ENCODE measurements at regions not wholly inside any gene's neighbourhood (a gene's known extent, or its start where the extent isn't known, plus 50 kb on each side); places are given as distances from the start of the nearest gene placed in this dataset.

DNA sequence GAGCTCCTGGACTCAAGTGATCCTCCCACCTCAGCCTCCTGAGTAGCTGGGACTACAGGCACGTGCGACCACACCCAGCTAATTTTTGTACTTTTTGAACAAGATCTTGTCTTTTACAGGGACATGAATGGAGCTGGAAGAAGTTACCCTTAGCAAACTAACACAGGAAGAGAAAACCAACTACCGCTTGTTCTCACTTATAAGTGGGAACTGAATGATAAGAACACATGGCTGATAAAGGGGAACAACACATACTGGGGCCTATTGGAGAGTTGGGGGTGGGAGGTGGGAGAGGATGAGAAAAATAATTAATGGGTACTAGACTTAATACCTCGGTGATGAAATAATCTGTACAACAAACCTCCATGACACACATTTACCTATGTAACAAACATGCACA is 70.9 kb upstream of the INHBA start:
- H3K27ac ChIP-seq, result no peak overlapping the region
- no peaks in the 10 kb centered on the region for H3K36me3 ChIP-seq
- H3K4me3 ChIP-seq, result no peak overlapping the region
- H3K27me3 ChIP-seq, result no peaks in the 10 kb centered on the region
- H3K4me1 ChIP-seq (ENCODE audit: low read depth), result peaks cover 4% of the 10 kb centered on the region
- DNase-seq (ENCODE audit: low read depth in 1 of 2, low spot score in 1 of 2), result no peak
- no peaks in the 10 kb centered on the region for H3K9me3 ChIP-seq (ENCODE audit: low read depth)
- TF ChIP-seq, protein P1, sequence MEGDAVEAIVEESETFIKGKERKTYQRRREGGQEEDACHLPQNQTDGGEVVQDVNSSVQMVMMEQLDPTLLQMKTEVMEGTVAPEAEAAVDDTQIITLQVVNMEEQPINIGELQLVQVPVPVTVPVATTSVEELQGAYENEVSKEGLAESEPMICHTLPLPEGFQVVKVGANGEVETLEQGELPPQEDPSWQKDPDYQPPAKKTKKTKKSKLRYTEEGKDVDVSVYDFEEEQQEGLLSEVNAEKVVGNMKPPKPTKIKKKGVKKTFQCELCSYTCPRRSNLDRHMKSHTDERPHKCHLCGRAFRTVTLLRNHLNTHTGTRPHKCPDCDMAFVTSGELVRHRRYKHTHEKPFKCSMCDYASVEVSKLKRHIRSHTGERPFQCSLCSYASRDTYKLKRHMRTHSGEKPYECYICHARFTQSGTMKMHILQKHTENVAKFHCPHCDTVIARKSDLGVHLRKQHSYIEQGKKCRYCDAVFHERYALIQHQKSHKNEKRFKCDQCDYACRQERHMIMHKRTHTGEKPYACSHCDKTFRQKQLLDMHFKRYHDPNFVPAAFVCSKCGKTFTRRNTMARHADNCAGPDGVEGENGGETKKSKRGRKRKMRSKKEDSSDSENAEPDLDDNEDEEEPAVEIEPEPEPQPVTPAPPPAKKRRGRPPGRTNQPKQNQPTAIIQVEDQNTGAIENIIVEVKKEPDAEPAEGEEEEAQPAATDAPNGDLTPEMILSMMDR (IDR thresholded peaks at IDR 0.05; ENCODE audit: low read depth, low read length), result no peak

DNA sequence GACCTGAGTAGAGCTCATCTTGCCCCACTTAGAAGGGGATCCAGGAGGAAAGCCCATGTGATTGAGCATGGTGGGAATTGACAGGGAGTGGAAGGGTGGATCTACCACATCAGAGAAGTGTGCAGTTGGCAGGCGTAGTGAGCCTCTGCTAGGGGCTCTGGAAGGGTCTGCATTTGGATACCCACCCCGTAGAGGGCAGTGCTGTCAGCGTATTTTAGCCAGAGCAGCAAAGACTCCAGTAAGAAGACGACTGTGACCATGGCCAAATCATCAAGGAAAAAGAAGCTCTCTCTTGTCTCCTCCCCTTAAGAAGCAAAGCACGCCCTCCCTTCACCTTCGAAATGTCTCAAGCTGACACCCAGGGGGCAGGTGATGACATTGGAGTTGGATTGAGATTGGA is 68.8 kb upstream of the INHBA start:
- no peak for DNase-seq (ENCODE audit: low read depth in 1 of 2, low spot score in 1 of 2)
- H3K4me1 ChIP-seq (ENCODE audit: low read depth), result peaks cover 4% of the 10 kb centered on the region
- TF ChIP-seq, protein P1 (IDR thresholded peaks at IDR 0.05; ENCODE audit: low read depth, low read length), result no peak

DNA sequence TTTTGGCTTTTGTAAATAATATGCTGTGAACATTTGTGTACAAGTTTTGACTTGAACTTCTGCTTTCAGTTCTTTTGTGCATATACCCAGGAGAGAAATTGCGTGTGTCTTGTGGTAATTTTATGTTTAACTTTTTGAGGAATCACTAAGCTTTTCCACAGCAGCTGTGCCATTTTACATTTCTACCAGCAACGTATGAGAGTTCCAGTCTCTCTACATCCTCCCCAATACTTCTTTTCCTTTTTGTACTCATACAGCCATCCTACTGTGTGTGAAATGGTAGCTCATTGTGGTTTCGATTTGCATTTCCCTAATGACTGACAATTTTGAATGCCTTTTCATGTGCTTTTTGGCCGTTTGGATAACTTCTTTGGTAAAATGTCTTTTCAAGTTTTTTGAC is 66.3 kb upstream of the INHBA start:
- TF ChIP-seq, protein P1 (IDR thresholded peaks at IDR 0.05; ENCODE audit: low read depth, low read length), result no peak
- Histone ChIP-seq H3K4me3 (no peak overlapping the region), H3K27me3 (no peaks in the 10 kb centered on the region), H3K36me3 (no peaks in the 10 kb centered on the region), H3K9me3 (ENCODE audit: low read depth) (no peaks in the 10 kb centered on the region), H3K4me1 (ENCODE audit: low read depth) (peaks cover 4% of the 10 kb centered on the region), H3K27ac (no peak overlapping the region)
- DNase-seq (ENCODE audit: low read depth in 1 of 2, low spot score in 1 of 2), result no peak

More for the DNA sequence above, 68.8 kb upstream of the INHBA start:
- Histone ChIP-seq H3K27me3 (no peaks in the 10 kb centered on the region), H3K4me3 (no peak overlapping the region), H3K36me3 (no peaks in the 10 kb centered on the region), H3K27ac (no peak overlapping the region), H3K9me3 (ENCODE audit: low read depth) (no peaks in the 10 kb centered on the region)

DNA sequence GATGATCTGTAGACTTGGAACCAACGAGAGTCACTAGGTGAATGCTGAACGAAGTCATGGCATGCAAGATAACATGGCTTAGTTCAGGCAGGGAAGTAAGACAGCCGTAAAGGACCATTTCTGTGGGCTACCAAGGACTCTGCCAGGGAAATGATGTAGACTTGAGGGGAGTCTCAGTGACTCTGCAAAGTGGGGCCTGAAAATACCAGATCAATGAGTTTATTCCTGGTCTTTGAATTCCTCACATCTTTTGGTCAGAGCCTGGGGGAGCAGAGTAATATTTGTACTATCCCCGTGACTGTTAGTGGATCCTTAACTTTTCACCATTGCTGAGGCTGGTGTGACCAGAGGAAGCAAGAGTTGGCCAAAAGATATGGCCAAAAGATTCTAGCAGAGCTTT is 60.7 kb upstream of the INHBA start:
- H3K36me3 ChIP-seq, result no peaks in the 10 kb centered on the region
- TF ChIP-seq, protein P1 (IDR thresholded peaks at IDR 0.05; ENCODE audit: low read depth, low read length), result no peak
- H3K27ac ChIP-seq, result no peak overlapping the region
- H3K9me3 ChIP-seq (ENCODE audit: low read depth), result no peaks in the 10 kb centered on the region
- no peaks in the 10 kb centered on the region for H3K27me3 ChIP-seq
- no peak for DNase-seq (ENCODE audit: low read depth in 1 of 2, low spot score in 1 of 2)
- no peak overlapping the region for H3K4me3 ChIP-seq
- no peaks in the 10 kb centered on the region for H3K4me1 ChIP-seq (ENCODE audit: low read depth)

DNA sequence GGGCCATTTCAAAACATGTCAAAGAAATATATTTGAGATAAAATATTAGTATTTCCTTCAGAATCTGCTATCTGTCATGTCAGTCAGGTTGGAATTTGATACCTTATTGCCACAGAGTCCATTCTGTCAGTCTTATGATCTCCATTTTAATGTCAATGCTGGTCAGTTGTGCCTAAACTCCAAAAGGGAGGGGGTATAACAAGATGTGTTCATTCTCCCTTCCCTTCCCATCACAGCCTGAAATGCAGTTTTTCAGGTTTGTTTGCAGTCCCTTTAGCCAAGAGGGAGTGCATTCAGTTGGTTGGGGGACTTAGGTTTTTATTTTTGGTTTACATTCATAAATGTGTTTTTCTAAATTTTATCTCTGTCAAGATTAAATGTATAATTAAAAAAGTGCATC is 59.8 kb upstream of the INHBA start:
- Histone ChIP-seq H3K27ac (no peak overlapping the region), H3K36me3 (no peaks in the 10 kb centered on the region), H3K4me3 (no peak overlapping the region), H3K27me3 (no peaks in the 10 kb centered on the region), H3K9me3 (ENCODE audit: low read depth) (no peaks in the 10 kb centered on the region), H3K4me1 (ENCODE audit: low read depth) (no peaks in the 10 kb centered on the region)
- TF ChIP-seq, protein P1 (IDR thresholded peaks at IDR 0.05; ENCODE audit: low read depth, low read length), result no peak
- no peak for DNase-seq (ENCODE audit: low read depth in 1 of 2, low spot score in 1 of 2)

DNA sequence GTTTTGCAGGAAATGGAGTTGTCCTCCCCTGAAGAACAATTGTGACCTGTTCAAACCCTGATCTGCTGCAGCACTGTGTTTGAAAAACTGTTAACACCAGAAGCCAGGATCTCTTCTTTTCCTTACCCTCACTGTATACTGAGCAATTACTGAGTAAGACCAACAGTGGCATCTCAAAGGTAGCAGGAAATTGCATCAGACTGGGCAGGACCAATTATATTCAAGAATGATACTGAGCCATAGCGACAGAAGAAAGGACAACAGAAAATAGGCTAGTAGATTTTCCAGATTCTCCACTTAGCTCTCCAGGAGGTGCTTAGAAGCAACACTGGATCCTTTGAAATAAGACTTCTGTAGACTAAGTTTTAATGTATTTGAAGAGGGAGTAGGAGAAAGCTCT is 57.4 kb upstream of the INHBA start:
- Histone ChIP-seq H3K36me3 (no peaks in the 10 kb centered on the region), H3K27ac (no peak overlapping the region), H3K4me1 (ENCODE audit: low read depth) (no peaks in the 10 kb centered on the region), H3K4me3 (no peak overlapping the region), H3K27me3 (no peaks in the 10 kb centered on the region), H3K9me3 (ENCODE audit: low read depth) (no peaks in the 10 kb centered on the region)
- DNase-seq (ENCODE audit: low read depth in 1 of 2, low spot score in 1 of 2), result no peak
- TF ChIP-seq, protein P1 (IDR thresholded peaks at IDR 0.05; ENCODE audit: low read depth, low read length), result no peak

Data from cardiac muscle cell (in vitro differentiated cells and primary cell).